ENCODE measurements at regions not wholly inside any gene's neighbourhood (a gene's known extent, or its start where the extent isn't known, plus 50 kb on each side); places are given as distances from the start of the nearest gene placed in this dataset.

GRCh38 chr11:56905936-56906335, 82.8 kb upstream of the OR5AK2 start:
- no peak for DNase-seq
- Histone ChIP-seq H3K4me1 (ENCODE audit: control insufficient read depth in 2 of 2, insufficient read depth in 2 of 2, low read length in 2 of 2) (no peaks in the 10 kb centered on the region), H3K4me2 (replicated peaks; ENCODE audit: low read depth, low read length, poor library complexity, severe bottlenecking) (no peak overlapping the region), H3K4me3 (ENCODE audit: control extremely low read depth in 1 of 5, extremely low read depth in 1 of 5, insufficient read depth in 1 of 5, low read depth in 2 of 5, low read length in 4 of 5) (no peak overlapping the region), H3K36me3 (replicated peaks in 1 of 2; ENCODE audit: control extremely low read depth in 1 of 2, control insufficient read depth in 1 of 2, extremely low read depth in 1 of 2, insufficient read depth in 2 of 2, low read length in 1 of 2) (no peaks in the 10 kb centered on the region), H4K20me1 (ENCODE audit: control insufficient read depth, insufficient read depth, low read length, poor library complexity, severe bottlenecking) (no peaks in the 10 kb centered on the region), H3K9me3 (ENCODE audit: control extremely low read depth in 1 of 3, control insufficient read depth in 2 of 3, insufficient read depth in 1 of 3, low read length in 2 of 3) (no peaks in the 10 kb centered on the region), H2AFZ (ENCODE audit: insufficient read depth, low read depth, low read length, poor library complexity, severe bottlenecking) (no peak overlapping the region), H3K79me2 (ENCODE audit: control insufficient read depth, insufficient read depth, low read length) (no peaks in the 10 kb centered on the region), H3K9ac (ENCODE audit: low read length) (no peak overlapping the region), H3K27me3 (replicated peaks in 1 of 4; ENCODE audit: control extremely low read depth in 1 of 4, control insufficient read depth in 3 of 4, insufficient read depth in 4 of 4, low read length in 3 of 4) (no peaks in the 10 kb centered on the region), H3K27ac (ENCODE audit: low read length in 2 of 2) (no peak overlapping the region)
- Mint-ChIP-seq H3K4me3 (no peak overlapping the region), H3K4me1 (no peaks in the 10 kb centered on the region), H3K27me3 (no peaks in the 10 kb centered on the region), H3K9me3 (ENCODE audit: insufficient read depth) (no peaks in the 10 kb centered on the region), H3K27ac (no peak overlapping the region)
- WGBS (ENCODE audit: insufficient coverage): no CpG with 5 or more reads among the region's 1 CpG
- CTCF ChIA-PET: no interaction called here
- intact Hi-C loops (cut with micrococcal nuclease): no loop called here
- POLR2A ChIA-PET: no interaction called here
- ATAC-seq (ENCODE audit: low read depth): no peak
- TF ChIP-seq EZH2 (IDR thresholded peaks at IDR 0.05; ENCODE audit: borderline replicate concordance, insufficient read depth, low read depth, low read length, poor library complexity, severe bottlenecking) (no peak), CTCF (IDR thresholded peaks at IDR 0.05) (no peak)

- no peak overlapping the region for H2AFZ ChIP-seq (ENCODE audit: insufficient read depth, low read depth, low read length, poor library complexity, severe bottlenecking)
- no peak overlapping the region for H3K27ac ChIP-seq (ENCODE audit: low read length in 2 of 2)
- no peak overlapping the region for H3K4me2 ChIP-seq (replicated peaks; ENCODE audit: low read depth, low read length, poor library complexity, severe bottlenecking)
- CTCF ChIA-PET: no interaction called here
- no peaks in the 10 kb centered on the region for H3K9me3 ChIP-seq (ENCODE audit: control extremely low read depth in 1 of 3, control insufficient read depth in 2 of 3, insufficient read depth in 1 of 3, low read length in 2 of 3)
- no peak overlapping the region for H3K9ac ChIP-seq (ENCODE audit: low read length)
- Mint-ChIP-seq H3K4me3 (no peak overlapping the region), H3K27me3 (no peaks in the 10 kb centered on the region), H3K9me3 (ENCODE audit: insufficient read depth) (no peaks in the 10 kb centered on the region), H3K27ac (no peak overlapping the region), H3K4me1 (no peaks in the 10 kb centered on the region)
- no peaks in the 10 kb centered on the region for H3K4me1 ChIP-seq (ENCODE audit: control insufficient read depth in 2 of 2, insufficient read depth in 2 of 2, low read length in 2 of 2)
- ATAC-seq (ENCODE audit: low read depth) (no peak), DNase-seq (no peak)
- POLR2A ChIA-PET: no interaction called here
- intact Hi-C loops (cut with micrococcal nuclease): no loop called here
- H4K20me1 ChIP-seq (ENCODE audit: control insufficient read depth, insufficient read depth, low read length, poor library complexity, severe bottlenecking): no peaks in the 10 kb centered on the region
- H3K27me3 ChIP-seq (replicated peaks in 1 of 4; ENCODE audit: control extremely low read depth in 1 of 4, control insufficient read depth in 3 of 4, insufficient read depth in 4 of 4, low read length in 3 of 4): no peaks in the 10 kb centered on the region
- WGBS (ENCODE audit: insufficient coverage): 73% methylated on average over 4 of the region's 4 CpGs
- H3K4me3 ChIP-seq (ENCODE audit: control extremely low read depth in 1 of 5, extremely low read depth in 1 of 5, insufficient read depth in 1 of 5, low read depth in 2 of 5, low read length in 4 of 5): no peak overlapping the region
- H3K36me3 ChIP-seq (replicated peaks in 1 of 2; ENCODE audit: control extremely low read depth in 1 of 2, control insufficient read depth in 1 of 2, extremely low read depth in 1 of 2, insufficient read depth in 2 of 2, low read length in 1 of 2): no peaks in the 10 kb centered on the region
- no peaks in the 10 kb centered on the region for H3K79me2 ChIP-seq (ENCODE audit: control insufficient read depth, insufficient read depth, low read length)
- TF ChIP-seq EZH2 (IDR thresholded peaks at IDR 0.05; ENCODE audit: borderline replicate concordance, insufficient read depth, low read depth, low read length, poor library complexity, severe bottlenecking): no peak
- no peak for TF ChIP-seq CTCF (IDR thresholded peaks at IDR 0.05)
These were observed 83.3 kb upstream of the OR5AK2 start for GRCh38 chr11:56905442-56905841.
